GM11168 (cell line): ENCODE measurements at regions not wholly inside any gene's neighbourhood (a gene's known extent, or its start where the extent isn't known, plus 50 kb on each side); places are given as distances from the start of the nearest gene placed in this dataset.
"Not testable (repeated sequence)": the region's sequence is repeated elsewhere in the genome, so short reads cannot be mapped to it uniquely, and the experiment has no call there.

ENCODE experiments used
- in situ Hi-C: fragments of 300-500 bp; cut with MboI; formaldehyde crosslinking; loops from one replicate; pipeline ENCODE4 v1.12.0; 2022; ENCODE audit warnings: low sequenced_read_pairs; ENCODE audit not compliant: unreplicated experiment

- in situ Hi-C loops, result no loop called here
Observed at GRCh38 chr3:15851735-15852134, 54.0 kb upstream of the ANKRD28 start.

- in situ Hi-C loops, result no loop called here
Observed at GRCh38 chr3:15858547-15859506, 61.0 kb upstream of the ANKRD28 start.

- in situ Hi-C loops, result no loop called here
Observed at GRCh38 chr3:15859507-15860013, 61.8 kb upstream of the ANKRD28 start.

GRCh38 chr3:15860014-15860934 is 62.5 kb upstream of the ANKRD28 start:
- in situ Hi-C loops, result no loop called here

- in situ Hi-C loops, result no loop called here
Observed at GRCh38 chr3:15861163-15861562, 63.4 kb upstream of the ANKRD28 start.

- in situ Hi-C loops, result no loop called here
Observed at GRCh38 chr3:15872807-15873206, 75.0 kb upstream of the ANKRD28 start.

- in situ Hi-C loops, result no loop called here
Observed at GRCh38 chr3:15873415-15873814, 75.6 kb upstream of the ANKRD28 start.

GRCh38 chr3:15875016-15875689 is 77.4 kb upstream of the ANKRD28 start:
- in situ Hi-C loops, result no loop called here

- in situ Hi-C loops, result no loop called here
Observed at GRCh38 chr3:15876669-15877068, 78.9 kb upstream of the ANKRD28 start.

- in situ Hi-C loops, result no loop called here
Observed at GRCh38 chr3:15877813-15878212, 80.0 kb upstream of the ANKRD28 start.

GRCh38 chr3:15879787-15880186 is 82.0 kb upstream of the ANKRD28 start:
- in situ Hi-C loops, result not testable (repeated sequence)

- in situ Hi-C loops, result no loop called here
Observed at GRCh38 chr3:15882577-15882976, 84.8 kb upstream of the ANKRD28 start.

GRCh38 chr3:15884132-15884531 is 86.4 kb upstream of the ANKRD28 start:
- in situ Hi-C loops, result no loop called here

- in situ Hi-C loops, result no loop called here
Observed at GRCh38 chr3:15886521-15886920, 88.7 kb upstream of the ANKRD28 start.

- in situ Hi-C loops, result no loop called here
Observed at GRCh38 chr3:15887261-15887660, 89.5 kb upstream of the ANKRD28 start.

GRCh38 chr3:15889936-15890335 is 92.2 kb upstream of the ANKRD28 start:
- in situ Hi-C loops, result no loop called here

GRCh38 chr3:15892311-15893227 is 94.8 kb upstream of the ANKRD28 start:
- in situ Hi-C loops, result no loop called here

GRCh38 chr3:15894382-15894781 is 96.6 kb upstream of the ANKRD28 start:
- in situ Hi-C loops, result no loop called here

- in situ Hi-C loops, result no loop called here
Observed at GRCh38 chr3:15896500-15896899, 98.7 kb upstream of the ANKRD28 start.
